ENCODE measurements at regions not wholly inside any gene's neighbourhood (a gene's known extent, or its start where the extent isn't known, plus 50 kb on each side); places are given as distances from the start of the nearest gene placed in this dataset.

- DNase-seq (ENCODE audit: low read depth): no peak
- TF ChIP-seq, protein P1, sequence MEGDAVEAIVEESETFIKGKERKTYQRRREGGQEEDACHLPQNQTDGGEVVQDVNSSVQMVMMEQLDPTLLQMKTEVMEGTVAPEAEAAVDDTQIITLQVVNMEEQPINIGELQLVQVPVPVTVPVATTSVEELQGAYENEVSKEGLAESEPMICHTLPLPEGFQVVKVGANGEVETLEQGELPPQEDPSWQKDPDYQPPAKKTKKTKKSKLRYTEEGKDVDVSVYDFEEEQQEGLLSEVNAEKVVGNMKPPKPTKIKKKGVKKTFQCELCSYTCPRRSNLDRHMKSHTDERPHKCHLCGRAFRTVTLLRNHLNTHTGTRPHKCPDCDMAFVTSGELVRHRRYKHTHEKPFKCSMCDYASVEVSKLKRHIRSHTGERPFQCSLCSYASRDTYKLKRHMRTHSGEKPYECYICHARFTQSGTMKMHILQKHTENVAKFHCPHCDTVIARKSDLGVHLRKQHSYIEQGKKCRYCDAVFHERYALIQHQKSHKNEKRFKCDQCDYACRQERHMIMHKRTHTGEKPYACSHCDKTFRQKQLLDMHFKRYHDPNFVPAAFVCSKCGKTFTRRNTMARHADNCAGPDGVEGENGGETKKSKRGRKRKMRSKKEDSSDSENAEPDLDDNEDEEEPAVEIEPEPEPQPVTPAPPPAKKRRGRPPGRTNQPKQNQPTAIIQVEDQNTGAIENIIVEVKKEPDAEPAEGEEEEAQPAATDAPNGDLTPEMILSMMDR (IDR thresholded peaks at IDR 0.05; ENCODE audit: low read length, missing control alignments): no peak
Observed at GRCh38 chr9:1606253-1606652, 408.9 kb upstream of the SMARCA2 start.

DNA sequence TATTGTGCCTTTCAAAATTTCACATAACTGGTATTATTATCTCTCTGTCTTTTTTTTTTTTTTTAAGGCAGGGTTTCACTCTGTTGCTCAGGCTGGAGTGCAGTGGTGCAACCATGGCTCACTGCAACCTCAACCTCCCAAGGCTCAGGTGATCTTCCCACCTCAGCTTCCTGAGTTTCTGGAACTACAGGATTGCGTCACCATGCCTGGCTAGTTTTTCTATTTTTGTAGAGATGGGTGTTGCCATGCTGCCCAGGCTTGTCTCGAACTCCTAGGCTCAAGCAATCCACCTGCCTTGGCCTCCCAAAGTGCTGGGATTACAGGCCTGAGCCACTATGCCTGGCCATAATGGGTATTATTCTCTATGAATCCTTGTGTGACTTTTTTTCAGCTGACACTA lies 402.3 kb upstream of the SMARCA2 start:
- no peak overlapping the region for H3K4me3 ChIP-seq (replicated peaks; ENCODE audit: low read depth, low read length)
- TF ChIP-seq, protein P1 (IDR thresholded peaks at IDR 0.05; ENCODE audit: low read length, missing control alignments): no peak
- no peak for DNase-seq (ENCODE audit: low read depth)

More at GRCh38 chr9:1606253-1606652, 408.9 kb upstream of the SMARCA2 start:
- no peak overlapping the region for H3K4me3 ChIP-seq (replicated peaks; ENCODE audit: low read depth, low read length)

DNA sequence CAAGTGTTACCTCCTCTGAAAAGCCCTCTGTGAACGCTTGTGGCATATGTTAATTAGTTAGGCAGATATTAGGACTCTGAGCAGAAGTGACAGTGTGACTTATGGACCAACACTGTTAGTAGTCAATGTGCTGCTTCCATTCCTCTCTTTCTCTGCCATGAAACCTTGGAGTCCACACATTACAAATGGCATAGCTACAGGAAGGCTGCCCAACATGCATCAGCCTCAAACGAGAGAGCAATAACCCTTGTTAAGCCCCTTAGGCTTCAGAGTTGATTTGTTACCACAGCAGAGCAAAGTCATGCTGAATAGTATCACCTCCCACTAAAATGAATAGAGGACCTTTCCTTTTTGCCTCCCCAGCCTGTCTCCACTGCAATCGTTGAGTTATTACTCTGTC lies 397.7 kb upstream of the SMARCA2 start:
- no peak for DNase-seq (ENCODE audit: low read depth)
- H3K4me3 ChIP-seq (replicated peaks; ENCODE audit: low read depth, low read length): no peak overlapping the region
- TF ChIP-seq, protein P1 (IDR thresholded peaks at IDR 0.05; ENCODE audit: low read length, missing control alignments): no peak

DNA sequence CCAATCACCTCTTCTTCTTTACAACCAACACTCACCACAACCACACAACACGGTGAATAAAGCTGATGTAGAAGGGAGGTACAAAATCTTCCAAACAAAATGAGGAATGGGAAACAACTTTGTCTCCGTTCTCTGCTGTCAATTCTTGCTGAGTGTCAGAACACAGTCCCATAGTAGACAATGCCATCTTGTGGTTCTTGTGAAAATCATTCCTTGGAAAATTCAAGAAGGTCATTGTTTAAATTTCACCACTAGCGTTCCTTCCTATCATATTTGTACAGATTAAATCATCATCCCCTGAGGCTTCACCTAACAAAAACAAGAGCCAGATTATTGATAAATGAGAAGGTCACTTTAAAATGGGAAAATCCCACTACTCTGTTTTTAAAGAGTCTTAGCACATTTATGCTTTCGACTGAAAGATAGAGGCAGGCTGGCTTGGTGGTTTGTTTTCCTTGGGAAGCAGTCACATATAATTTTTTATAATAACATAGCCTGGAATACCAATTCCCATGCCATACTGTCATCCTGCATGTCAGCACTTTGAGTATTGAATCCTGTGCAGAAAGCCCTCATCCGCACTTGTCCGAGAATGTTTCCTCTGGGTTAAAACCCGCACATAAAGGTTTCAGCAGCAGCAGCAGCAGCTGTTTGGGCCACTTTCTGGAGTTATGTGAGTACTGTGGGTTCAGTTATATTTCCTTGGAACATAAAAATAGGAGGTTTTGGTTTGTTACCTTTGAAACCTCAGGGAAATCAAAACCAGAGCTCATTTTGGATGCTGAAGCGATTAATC lies 395.0 kb upstream of the SMARCA2 start:
- peak; percentile 7 for DNase-seq (ENCODE audit: low read depth)
- H3K4me3 ChIP-seq (replicated peaks; ENCODE audit: low read depth, low read length): no peak overlapping the region
- TF ChIP-seq, protein P1 (IDR thresholded peaks at IDR 0.05; ENCODE audit: low read length, missing control alignments): no peak

DNA sequence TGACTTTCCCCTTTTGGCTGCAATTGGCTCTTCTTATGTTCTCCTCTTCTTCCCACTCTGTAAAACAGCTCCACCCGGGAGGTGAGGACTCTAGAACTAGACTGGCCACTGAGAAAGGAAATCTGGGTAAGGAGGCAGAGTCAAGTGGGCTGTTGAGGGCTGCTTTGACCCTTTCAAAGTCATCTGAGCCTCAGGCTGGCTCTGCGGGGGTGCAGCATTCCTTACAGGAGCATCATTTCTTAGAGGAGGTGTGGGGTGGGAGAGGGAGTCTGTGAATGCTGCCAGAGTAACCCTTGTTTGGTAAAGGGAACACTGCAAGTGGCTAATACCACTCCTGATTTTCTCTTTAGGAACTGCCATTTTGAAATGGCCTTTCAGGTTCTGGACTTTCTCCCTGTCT lies 377.7 kb upstream of the SMARCA2 start:
- H3K4me3 ChIP-seq (replicated peaks; ENCODE audit: low read depth, low read length): no peak overlapping the region
- no peak for DNase-seq (ENCODE audit: low read depth)
- TF ChIP-seq, protein P1 (IDR thresholded peaks at IDR 0.05; ENCODE audit: low read length, missing control alignments): no peak

- H3K4me3 ChIP-seq (replicated peaks; ENCODE audit: low read depth, low read length): no peak overlapping the region
- TF ChIP-seq, protein P1 (IDR thresholded peaks at IDR 0.05; ENCODE audit: low read length, missing control alignments): no peak
Observed at GRCh38 chr9:1639166-1639565, 376.0 kb upstream of the SMARCA2 start.

GRCh38 chr9:1647776-1648175 lies 367.4 kb upstream of the SMARCA2 start:
- DNase-seq (ENCODE audit: low read depth): no peak
- no peak overlapping the region for H3K4me3 ChIP-seq (replicated peaks; ENCODE audit: low read depth, low read length)
- TF ChIP-seq, protein P1 (IDR thresholded peaks at IDR 0.05; ENCODE audit: low read length, missing control alignments): no peak

More at GRCh38 chr9:1639166-1639565, 376.0 kb upstream of the SMARCA2 start:
- no peak for DNase-seq (ENCODE audit: low read depth)

All from fibroblast of pulmonary artery (primary cell).